Upper lobe of left lung (tissue), 4 donors: ENCODE measurements at regions not wholly inside any gene's neighbourhood (a gene's known extent, or its start where the extent isn't known, plus 50 kb on each side); places are given as distances from the start of the nearest gene placed in this dataset.

Experiments used
- EP300 ChIP-seq, 4 donors: sonication (generic); formaldehyde crosslinking; IDR thresholded peaks; one replicate each; pipeline ENCODE4 v1.5.1; 2017; ENCODE audit warnings: antibody characterized with exemption in 4 of 4, control low read depth in 2 of 4
- POLR2AphosphoS5 ChIP-seq, 2 donors: sonication (generic); formaldehyde crosslinking; IDR thresholded peaks; one replicate each; pipeline ENCODE4 v1.5.1; 2017; ENCODE audit warnings: antibody characterized with exemption in 2 of 2

DNA sequence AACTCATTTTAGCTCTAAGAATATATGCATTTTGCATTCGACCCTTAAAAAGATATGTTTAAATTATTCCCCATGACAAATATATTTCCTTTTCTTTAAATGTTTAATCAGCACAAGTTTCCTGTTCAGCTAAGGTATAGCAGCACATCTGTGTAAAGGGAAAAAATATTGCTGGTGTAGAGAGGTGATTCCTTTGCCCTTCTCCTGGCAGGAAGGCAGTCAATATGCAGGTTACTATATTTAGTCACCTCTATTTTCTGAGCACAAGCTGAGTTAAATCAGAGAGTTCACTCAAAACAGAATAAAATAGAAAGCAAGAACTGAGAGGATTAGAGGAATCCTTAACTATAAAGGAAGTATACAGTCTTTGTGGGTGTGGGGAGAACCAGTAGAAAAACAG is 274.4 kb upstream of the PCSK5 start:
- TF ChIP-seq POLR2AphosphoS5 (IDR thresholded peaks at IDR 0.05) (no peak), EP300 (IDR thresholded peaks at IDR 0.05) (no peak)
